ACC112 (cell line): ENCODE measurements at regions not wholly inside any gene's neighbourhood (a gene's known extent, or its start where the extent isn't known, plus 50 kb on each side); places are given as distances from the start of the nearest gene placed in this dataset.

Experiments
- H2AFZ ChIP-seq: fragments of 200-600 bp; sonication (generic); one replicate; pipeline ENCODE4 v1.6.0; 2017; ENCODE audit warnings: antibody characterized with exemption, low read length; ENCODE audit not compliant: unreplicated experiment
- H3K27ac ChIP-seq: fragments of 200-600 bp; sonication (generic); 2 replicates; pipeline ENCODE4 v1.5.1; 2014; ENCODE audit warnings: low read depth, mild to moderate bottlenecking, antibody characterized with exemption, low read length, moderate library complexity
- H3K27me3 ChIP-seq: fragments of 200-600 bp; sonication (generic); 2 replicates; pipeline ENCODE4 v1.6.1; 2014; ENCODE audit warnings: mild to moderate bottlenecking, antibody characterized with exemption, low read length, moderate library complexity, mixed read lengths; ENCODE audit not compliant: insufficient read depth
- H3K36me3 ChIP-seq: fragments of 200-600 bp; sonication (generic); 2 replicates; pipeline ENCODE4 v1.6.1; 2016; ENCODE audit warnings: mild to moderate bottlenecking, antibody characterized with exemption, low read length, moderate library complexity, mixed read lengths; ENCODE audit not compliant: insufficient read depth
- H3K4me1 ChIP-seq: fragments of 200-600 bp; sonication (generic); one replicate; pipeline ENCODE4 v1.6.1; 2016; ENCODE audit warnings: low read length, mixed read lengths; ENCODE audit not compliant: insufficient read depth, unreplicated experiment, control insufficient read depth
- H3K4me3 ChIP-seq: fragments of 200-600 bp; sonication (generic); 2 replicates; pipeline ENCODE4 v1.5.1; 2014; ENCODE audit warnings: mild to moderate bottlenecking, low read depth, low read length
- H3K79me2 ChIP-seq: fragments of 200-600 bp; sonication (generic); one replicate; pipeline ENCODE4 v1.6.0; 2016; ENCODE audit warnings: low read length; ENCODE audit not compliant: control insufficient read depth, unreplicated experiment, insufficient read depth

DNA sequence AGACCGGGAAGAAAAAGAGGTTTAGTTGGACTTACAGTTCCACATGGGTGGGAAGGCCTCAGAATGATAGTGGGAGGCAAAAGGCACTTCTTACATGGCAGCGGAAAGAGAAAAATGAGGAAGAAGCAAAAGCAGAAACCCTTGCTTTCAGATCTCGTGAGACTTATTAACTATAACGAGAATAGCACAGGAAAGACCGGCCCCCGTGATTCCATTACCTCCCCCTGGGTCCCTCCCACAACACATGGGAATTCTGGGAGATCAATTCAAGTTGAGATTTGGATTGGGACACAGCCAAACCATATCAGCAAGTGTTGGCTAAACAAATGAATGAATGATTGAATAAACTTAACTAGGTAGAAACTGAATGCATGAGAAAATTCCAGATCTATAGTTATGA lies 85.3 kb upstream of the PARP11 start:
- peaks cover 19% of the 10 kb centered on the region for H3K27me3 ChIP-seq
- H2AFZ ChIP-seq: no peak overlapping the region
- no peak overlapping the region for H3K27ac ChIP-seq

GRCh38 chr12:3951380-3952135 lies 78.4 kb upstream of the PARP11 start:
- Histone ChIP-seq H3K4me3 (no peak overlapping the region), H3K36me3 (no peaks in the 10 kb centered on the region), H3K79me2 (no peaks in the 10 kb centered on the region), H3K4me1 (no peaks in the 10 kb centered on the region), H2AFZ (no peak overlapping the region), H3K27me3 (peaks cover 19% of the 10 kb centered on the region), H3K27ac (no peak overlapping the region)

More for the DNA sequence above, 85.3 kb upstream of the PARP11 start:
- Histone ChIP-seq H3K36me3 (no peaks in the 10 kb centered on the region), H3K4me3 (no peak overlapping the region), H3K79me2 (no peaks in the 10 kb centered on the region), H3K4me1 (no peaks in the 10 kb centered on the region)

DNA sequence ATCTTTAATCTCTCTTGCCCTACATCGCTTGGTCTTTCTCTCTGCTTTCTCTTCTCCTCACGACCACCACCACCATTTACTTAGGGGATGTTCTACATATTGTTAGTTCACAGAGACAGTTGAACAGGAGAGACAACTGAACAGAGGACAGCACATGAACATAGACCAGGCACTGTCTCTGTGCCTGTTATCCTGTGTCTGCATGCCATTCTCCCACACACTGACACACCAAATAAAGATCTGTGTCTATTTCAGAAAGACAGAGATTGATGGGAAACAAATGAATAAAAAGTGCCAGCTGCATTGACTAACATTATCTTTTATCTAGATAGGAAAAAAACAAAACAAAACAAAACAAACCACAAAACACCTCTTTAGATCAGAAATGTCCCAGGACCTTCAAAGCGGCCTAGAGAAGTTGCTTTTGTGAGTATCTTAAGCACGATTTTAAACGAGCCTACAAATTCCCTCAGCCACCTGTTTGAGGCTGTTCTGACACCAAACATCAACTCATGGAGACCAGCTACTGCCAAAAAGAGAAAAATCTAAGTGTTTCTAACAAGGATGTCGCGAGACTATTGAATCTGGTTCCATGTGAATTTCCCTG lies 77.6 kb upstream of the PARP11 start:
- no peak overlapping the region for H3K27ac ChIP-seq
- peaks cover 24% of the 10 kb centered on the region for H3K27me3 ChIP-seq
- H3K4me1 ChIP-seq: no peaks in the 10 kb centered on the region

GRCh38 chr12:3947781-3948180 lies 74.6 kb upstream of the PARP11 start:
- H3K79me2 ChIP-seq: no peaks in the 10 kb centered on the region
- H3K4me3 ChIP-seq: no peak overlapping the region
- peaks cover 47% of the 10 kb centered on the region for H3K27me3 ChIP-seq
- H3K4me1 ChIP-seq: no peaks in the 10 kb centered on the region
- no peaks in the 10 kb centered on the region for H3K36me3 ChIP-seq
- H2AFZ ChIP-seq: no peak overlapping the region
- no peak overlapping the region for H3K27ac ChIP-seq

More for the DNA sequence above, 77.6 kb upstream of the PARP11 start:
- Histone ChIP-seq H3K36me3 (no peaks in the 10 kb centered on the region), H3K4me3 (no peak overlapping the region), H2AFZ (no peak overlapping the region), H3K79me2 (no peaks in the 10 kb centered on the region)

DNA sequence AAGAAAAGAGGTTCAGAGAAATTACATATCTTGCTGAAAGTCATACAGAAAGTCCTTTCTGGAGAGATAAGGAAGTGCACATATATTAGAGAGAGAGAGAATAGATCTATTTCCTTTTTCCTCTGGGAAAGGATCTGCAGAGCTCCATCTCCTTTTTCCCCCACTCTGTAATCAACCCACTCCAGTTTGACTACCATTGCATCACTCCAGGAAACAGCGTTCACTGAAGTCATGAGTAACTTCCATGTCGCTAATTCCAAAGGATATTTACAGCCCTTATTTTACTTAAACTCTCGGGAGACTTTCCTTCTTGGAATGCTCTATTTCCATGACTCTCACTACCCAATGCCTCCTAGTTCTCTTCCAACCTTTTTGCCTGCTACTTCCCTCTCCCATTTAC lies 72.5 kb upstream of the PARP11 start:
- no peaks in the 10 kb centered on the region for H3K79me2 ChIP-seq
- H3K27ac ChIP-seq: no peak overlapping the region
- H3K27me3 ChIP-seq: peaks cover 47% of the 10 kb centered on the region
- no peaks in the 10 kb centered on the region for H3K36me3 ChIP-seq
- H3K4me1 ChIP-seq: no peaks in the 10 kb centered on the region
- no peak overlapping the region for H3K4me3 ChIP-seq
- no peak overlapping the region for H2AFZ ChIP-seq

GRCh38 chr12:3944620-3945019 lies 71.4 kb upstream of the PARP11 start:
- no peak overlapping the region for H2AFZ ChIP-seq
- H3K4me1 ChIP-seq: no peaks in the 10 kb centered on the region
- H3K27ac ChIP-seq: no peak overlapping the region
- H3K36me3 ChIP-seq: no peaks in the 10 kb centered on the region
- H3K79me2 ChIP-seq: no peaks in the 10 kb centered on the region
- H3K27me3 ChIP-seq: peaks cover 43% of the 10 kb centered on the region
- no peak overlapping the region for H3K4me3 ChIP-seq

DNA sequence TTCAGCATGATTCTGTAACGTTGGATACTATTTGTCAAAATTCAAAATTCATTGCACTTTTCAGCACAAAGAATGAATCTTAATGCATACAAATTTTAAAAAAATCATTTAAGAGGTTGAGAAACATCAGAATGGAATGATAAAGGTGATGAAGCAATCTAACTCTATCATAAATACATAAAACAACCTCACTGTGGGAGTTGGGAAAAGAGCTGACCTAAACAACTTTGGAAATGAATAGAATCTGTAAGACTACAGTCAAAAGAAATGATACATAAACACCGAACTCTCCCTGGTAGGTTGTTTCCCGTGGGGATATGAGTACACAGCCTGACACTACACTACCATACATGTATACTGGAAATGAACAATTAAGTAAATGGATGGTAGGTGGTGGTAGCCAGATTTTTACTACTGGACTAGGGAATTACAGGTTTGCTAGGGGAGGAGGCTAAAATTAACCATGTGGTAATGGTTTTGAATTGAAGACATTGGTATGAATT lies 64.9 kb upstream of the PARP11 start:
- Histone ChIP-seq H3K4me1 (no peaks in the 10 kb centered on the region), H3K36me3 (no peaks in the 10 kb centered on the region), H3K27me3 (peaks cover 23% of the 10 kb centered on the region), H3K79me2 (no peaks in the 10 kb centered on the region), H3K4me3 (no peak overlapping the region), H2AFZ (no peak overlapping the region), H3K27ac (no peak overlapping the region)

DNA sequence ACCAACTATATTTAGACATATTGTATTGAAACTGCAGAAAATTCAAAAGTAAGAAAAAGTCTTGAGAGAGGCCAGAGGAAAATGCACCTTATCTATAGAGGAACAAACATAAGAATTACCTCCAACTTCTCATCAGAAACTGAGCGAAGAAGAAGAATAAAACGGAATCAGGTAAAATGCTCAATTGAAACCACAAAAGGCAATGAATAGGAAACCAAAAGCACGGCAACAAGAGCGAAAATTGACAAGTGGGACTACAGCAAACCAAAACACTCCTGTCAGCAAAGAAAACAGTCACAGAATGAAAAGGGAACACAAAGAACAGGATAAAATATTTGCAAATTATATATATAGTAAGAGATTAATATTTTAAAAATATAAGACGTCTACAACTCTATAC lies 61.9 kb upstream of the PARP11 start:
- no peak overlapping the region for H3K4me3 ChIP-seq
- H2AFZ ChIP-seq: no peak overlapping the region
- no peak overlapping the region for H3K27ac ChIP-seq
- no peaks in the 10 kb centered on the region for H3K4me1 ChIP-seq
- H3K36me3 ChIP-seq: no peaks in the 10 kb centered on the region
- H3K27me3 ChIP-seq: peaks cover 31% of the 10 kb centered on the region
- no peaks in the 10 kb centered on the region for H3K79me2 ChIP-seq

DNA sequence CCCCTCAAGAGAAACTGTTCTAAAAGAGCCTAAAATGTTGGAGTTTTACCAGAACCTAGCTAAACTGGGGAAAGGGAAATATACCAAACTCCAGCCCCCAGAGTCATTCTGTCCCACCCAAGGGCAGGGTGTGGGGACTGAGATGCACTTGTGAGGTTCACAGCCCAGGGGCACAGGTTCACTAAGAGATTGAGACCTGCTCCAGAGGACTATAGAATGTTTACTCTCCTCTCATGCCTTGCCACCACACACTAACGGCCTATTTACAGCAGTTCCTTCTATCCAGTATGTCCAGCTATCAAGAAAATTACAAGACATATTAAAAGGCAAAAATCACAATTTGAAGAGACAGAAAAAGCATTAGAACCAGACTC lies 60.6 kb upstream of the PARP11 start:
- Histone ChIP-seq H3K79me2 (no peaks in the 10 kb centered on the region), H3K27me3 (peaks cover 44% of the 10 kb centered on the region), H3K4me1 (no peaks in the 10 kb centered on the region), H2AFZ (no peak overlapping the region), H3K27ac (no peak overlapping the region), H3K4me3 (no peak overlapping the region), H3K36me3 (no peaks in the 10 kb centered on the region)

- Histone ChIP-seq H3K27me3 (peaks cover 50% of the 10 kb centered on the region), H3K27ac (no peak overlapping the region), H3K4me1 (no peaks in the 10 kb centered on the region), H3K79me2 (no peaks in the 10 kb centered on the region), H3K4me3 (no peak overlapping the region), H2AFZ (no peak overlapping the region), H3K36me3 (no peaks in the 10 kb centered on the region)
Measured at GRCh38 chr12:3933074-3933818, 60.0 kb upstream of the PARP11 start.
